ENCODE measurements at regions not wholly inside any gene's neighbourhood (a gene's known extent, or its start where the extent isn't known, plus 50 kb on each side); places are given as distances from the start of the nearest gene placed in this dataset.

DNA sequence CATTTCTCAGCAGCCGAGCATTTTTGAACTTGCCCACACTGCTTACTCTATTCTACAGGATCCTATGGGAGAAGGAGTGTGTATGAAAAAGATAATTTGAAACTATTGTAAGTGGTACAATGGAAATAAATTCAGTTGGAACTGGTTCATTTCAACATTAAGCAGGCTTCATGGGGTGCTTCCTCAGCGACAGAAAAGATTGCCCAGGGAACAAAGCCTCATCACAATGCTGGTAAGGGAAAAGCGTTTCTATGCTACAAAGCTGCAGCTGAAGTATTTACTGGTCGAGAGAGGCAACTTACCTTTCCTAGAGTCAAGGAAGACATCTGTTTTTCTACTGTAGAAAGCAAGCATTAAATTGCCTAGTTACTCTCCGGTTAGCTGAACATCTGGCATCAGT is 568.2 kb upstream of the ZP4 start:
- H3K9me1 ChIP-seq (ENCODE audit: control insufficient read depth, insufficient read depth, low read length), result no peaks in the 10 kb centered on the region
- no peak for FAIRE-seq
- no peak overlapping the region for H3K4me2 ChIP-seq (ENCODE audit: insufficient read depth, low read length)
- H3K9me3 ChIP-seq (replicated peaks; ENCODE audit: control insufficient read depth, insufficient read depth, low read depth, low read length), result 0 out of 2 replicates have a peak, but pooled peaks cover 2% of the 10 kb centered on the region
- no peak overlapping the region for H3K9ac ChIP-seq (ENCODE audit: insufficient read depth in 1 of 2, low read depth in 2 of 2, low read length in 2 of 2)
- ATAC-seq, result no peak
- no peaks in the 10 kb centered on the region for H3K36me3 ChIP-seq (ENCODE audit: control insufficient read depth, insufficient read depth, low read length)
- intact Hi-C loops (cut with micrococcal nuclease) (no loop called here), in situ Hi-C loops (cut with MboI) (no loop called here)
- TF ChIP-seq, protein P1, sequence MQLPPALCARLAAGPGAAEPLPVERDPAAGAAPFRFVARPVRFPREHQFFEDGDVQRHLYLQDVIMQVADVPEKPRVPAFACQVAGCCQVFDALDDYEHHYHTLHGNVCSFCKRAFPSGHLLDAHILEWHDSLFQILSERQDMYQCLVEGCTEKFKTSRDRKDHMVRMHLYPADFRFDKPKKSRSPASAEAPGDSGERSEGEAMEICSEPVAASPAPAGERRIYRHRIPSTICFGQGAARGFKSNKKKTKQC (CRISPR knock-in tag; IDR thresholded peaks at IDR 0.05), result no peak
- TF ChIP-seq TAF1 (IDR thresholded peaks at IDR 0.05; ENCODE audit: control insufficient read depth, extremely low read depth, insufficient read depth, low read length, severe bottlenecking), result no peak
- no peak for TF ChIP-seq PHF8 (IDR thresholded peaks at IDR 0.05; ENCODE audit: borderline replicate concordance, low read length)
- TF ChIP-seq, protein P2, sequence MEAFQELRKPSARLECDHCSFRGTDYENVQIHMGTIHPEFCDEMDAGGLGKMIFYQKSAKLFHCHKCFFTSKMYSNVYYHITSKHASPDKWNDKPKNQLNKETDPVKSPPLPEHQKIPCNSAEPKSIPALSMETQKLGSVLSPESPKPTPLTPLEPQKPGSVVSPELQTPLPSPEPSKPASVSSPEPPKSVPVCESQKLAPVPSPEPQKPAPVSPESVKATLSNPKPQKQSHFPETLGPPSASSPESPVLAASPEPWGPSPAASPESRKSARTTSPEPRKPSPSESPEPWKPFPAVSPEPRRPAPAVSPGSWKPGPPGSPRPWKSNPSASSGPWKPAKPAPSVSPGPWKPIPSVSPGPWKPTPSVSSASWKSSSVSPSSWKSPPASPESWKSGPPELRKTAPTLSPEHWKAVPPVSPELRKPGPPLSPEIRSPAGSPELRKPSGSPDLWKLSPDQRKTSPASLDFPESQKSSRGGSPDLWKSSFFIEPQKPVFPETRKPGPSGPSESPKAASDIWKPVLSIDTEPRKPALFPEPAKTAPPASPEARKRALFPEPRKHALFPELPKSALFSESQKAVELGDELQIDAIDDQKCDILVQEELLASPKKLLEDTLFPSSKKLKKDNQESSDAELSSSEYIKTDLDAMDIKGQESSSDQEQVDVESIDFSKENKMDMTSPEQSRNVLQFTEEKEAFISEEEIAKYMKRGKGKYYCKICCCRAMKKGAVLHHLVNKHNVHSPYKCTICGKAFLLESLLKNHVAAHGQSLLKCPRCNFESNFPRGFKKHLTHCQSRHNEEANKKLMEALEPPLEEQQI (IDR thresholded peaks at IDR 0.05), result no peak
- TF ChIP-seq ARID1B (IDR thresholded peaks at IDR 0.05), result no peak
- TF ChIP-seq, protein P3, sequence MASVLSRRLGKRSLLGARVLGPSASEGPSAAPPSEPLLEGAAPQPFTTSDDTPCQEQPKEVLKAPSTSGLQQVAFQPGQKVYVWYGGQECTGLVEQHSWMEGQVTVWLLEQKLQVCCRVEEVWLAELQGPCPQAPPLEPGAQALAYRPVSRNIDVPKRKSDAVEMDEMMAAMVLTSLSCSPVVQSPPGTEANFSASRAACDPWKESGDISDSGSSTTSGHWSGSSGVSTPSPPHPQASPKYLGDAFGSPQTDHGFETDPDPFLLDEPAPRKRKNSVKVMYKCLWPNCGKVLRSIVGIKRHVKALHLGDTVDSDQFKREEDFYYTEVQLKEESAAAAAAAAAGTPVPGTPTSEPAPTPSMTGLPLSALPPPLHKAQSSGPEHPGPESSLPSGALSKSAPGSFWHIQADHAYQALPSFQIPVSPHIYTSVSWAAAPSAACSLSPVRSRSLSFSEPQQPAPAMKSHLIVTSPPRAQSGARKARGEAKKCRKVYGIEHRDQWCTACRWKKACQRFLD (CRISPR knock-in tag; IDR thresholded peaks at IDR 0.05), result no peak
- ChIA-PET POLR2A (no interaction called here), CTCF (ENCODE audit: low intra/inter-chr PET ratio) (no interaction called here)
- no TSS peak for BruUV-seq (replicated peaks)
- H3K27me3 ChIP-seq (ENCODE audit: control insufficient read depth in 2 of 2, insufficient read depth in 2 of 2, low read length in 2 of 2), result no peaks in the 10 kb centered on the region
- 0% methylated on average over 5 of the region's 5 CpGs for WGBS (ENCODE audit: insufficient coverage, low coverage, missing lambda C conversion rate)
- no peak overlapping the region for H3K4me3 ChIP-seq
- no peaks in the 10 kb centered on the region for H3K4me1 ChIP-seq (replicated peaks in 1 of 2; ENCODE audit: control insufficient read depth in 2 of 2, insufficient read depth in 2 of 2, low read length in 2 of 2)
- DNase-seq (ENCODE audit: extremely low read depth in 1 of 4, low spot score in 3 of 4), result no peak
- H3K79me2 ChIP-seq (ENCODE audit: control insufficient read depth, insufficient read depth, low read length), result no peaks in the 10 kb centered on the region
- no peak overlapping the region for H3K27ac ChIP-seq (ENCODE audit: extremely low read depth, low read depth, low read length)
- no peaks in the 10 kb centered on the region for H4K20me1 ChIP-seq (replicated peaks; ENCODE audit: control insufficient read depth, insufficient read depth, low read length)
- H2AFZ ChIP-seq (ENCODE audit: low read depth, low read length), result no peak overlapping the region

Data from K562 (cell line).